GM10266 (cell line): ENCODE measurements at regions not wholly inside any gene's neighbourhood (a gene's known extent, or its start where the extent isn't known, plus 50 kb on each side); places are given as distances from the start of the nearest gene placed in this dataset.

ENCODE experiments used
- DNase-seq: peaks from one replicate; pipeline ENCODE4 v3.0.0; 2012; ENCODE audit errors: extremely low spot score
- TF ChIP-seq, protein P1 (sequence below): IDR thresholded peaks from 2 replicates; pipeline ENCODE4 v1.5.1; 2012; ENCODE audit warnings: mild to moderate bottlenecking, low read depth; ENCODE audit not compliant: control insufficient read depth, insufficient read depth; ENCODE audit errors: missing control alignments

DNA sequence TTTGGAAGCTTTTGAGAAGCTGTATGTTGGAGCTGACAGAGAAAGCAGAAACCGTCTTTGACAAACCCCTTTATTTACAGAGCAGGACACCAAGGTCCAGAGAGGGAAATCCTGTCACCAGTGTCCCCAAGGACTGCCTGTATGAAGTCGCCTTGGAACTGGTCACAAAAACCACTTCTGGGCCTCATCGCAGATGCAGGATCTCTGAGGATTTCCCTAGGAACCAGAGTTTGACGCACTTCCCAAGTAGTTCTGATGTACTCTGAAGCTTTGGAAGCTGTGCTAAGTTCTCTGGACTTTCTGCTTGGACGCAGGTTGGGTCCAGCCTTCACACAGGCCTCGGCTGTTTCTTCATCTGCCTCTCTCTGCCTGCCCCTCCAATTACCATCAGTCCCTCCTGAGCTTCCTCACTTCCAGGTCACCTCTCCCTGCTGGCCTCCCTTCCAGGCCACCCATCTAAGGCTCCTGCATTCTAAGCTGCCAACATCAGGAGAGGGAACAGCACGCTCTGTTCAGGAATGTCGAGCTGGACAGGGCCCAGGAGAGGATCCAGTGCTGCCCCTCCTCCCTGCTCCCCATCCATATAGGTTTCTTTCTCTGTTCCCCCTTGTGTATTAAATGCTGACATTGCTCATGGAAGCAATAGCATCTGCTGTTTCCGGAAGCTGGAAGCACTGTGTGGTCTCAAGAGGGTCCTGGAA, 270.8 kb downstream of the OPA1 start:
- DNase-seq = no peak
- TF ChIP-seq, protein P1, sequence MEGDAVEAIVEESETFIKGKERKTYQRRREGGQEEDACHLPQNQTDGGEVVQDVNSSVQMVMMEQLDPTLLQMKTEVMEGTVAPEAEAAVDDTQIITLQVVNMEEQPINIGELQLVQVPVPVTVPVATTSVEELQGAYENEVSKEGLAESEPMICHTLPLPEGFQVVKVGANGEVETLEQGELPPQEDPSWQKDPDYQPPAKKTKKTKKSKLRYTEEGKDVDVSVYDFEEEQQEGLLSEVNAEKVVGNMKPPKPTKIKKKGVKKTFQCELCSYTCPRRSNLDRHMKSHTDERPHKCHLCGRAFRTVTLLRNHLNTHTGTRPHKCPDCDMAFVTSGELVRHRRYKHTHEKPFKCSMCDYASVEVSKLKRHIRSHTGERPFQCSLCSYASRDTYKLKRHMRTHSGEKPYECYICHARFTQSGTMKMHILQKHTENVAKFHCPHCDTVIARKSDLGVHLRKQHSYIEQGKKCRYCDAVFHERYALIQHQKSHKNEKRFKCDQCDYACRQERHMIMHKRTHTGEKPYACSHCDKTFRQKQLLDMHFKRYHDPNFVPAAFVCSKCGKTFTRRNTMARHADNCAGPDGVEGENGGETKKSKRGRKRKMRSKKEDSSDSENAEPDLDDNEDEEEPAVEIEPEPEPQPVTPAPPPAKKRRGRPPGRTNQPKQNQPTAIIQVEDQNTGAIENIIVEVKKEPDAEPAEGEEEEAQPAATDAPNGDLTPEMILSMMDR = no peak

DNA sequence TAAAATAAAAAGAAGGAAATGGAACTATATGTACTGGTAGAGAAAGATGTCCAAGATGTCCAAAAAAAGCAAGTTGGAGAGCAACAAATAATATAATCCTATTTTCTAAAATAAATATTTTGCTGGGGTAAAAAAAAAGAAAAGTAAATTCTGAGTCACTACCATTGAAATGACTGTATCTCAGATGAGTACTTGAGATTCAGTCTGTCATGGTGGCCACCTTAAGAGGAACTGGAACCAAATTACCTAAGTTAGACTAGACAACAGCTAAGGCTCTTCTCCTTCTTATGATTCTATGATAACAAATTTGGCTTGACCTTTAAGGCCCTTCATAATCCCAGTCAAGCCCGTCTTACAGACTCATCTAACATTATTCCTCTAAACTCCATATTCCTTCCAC, 270.6 kb upstream of the HES1 start:
- TF ChIP-seq, protein P1 = no peak
- peak; percentile 79 for DNase-seq

DNA sequence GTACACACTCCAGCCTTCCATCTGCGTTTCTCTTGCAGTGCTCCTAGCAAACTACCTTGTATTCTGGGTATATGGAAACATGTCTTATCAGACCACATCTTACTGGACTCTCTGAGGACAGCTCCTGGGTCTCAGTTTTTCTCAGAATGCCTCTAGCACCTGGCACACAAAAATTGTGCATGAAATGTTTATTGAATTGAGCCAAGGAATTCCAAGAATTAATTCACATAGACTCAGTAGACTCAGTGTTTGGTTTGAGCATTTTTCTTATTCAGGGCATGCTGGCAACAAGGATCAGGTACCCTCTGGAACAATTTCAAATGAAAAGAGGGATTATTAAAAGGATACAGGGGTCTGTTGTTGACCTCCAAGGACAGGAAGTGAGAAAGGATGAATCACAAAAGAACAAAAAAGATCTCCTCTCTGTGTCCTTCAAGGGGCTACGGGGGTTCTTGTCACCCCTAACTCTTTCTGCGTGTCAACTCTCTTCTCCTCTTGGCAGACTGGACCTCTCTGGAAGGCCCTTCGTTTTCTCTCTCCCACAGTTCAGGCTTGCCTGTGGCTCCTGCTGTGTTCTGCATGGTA, 270.0 kb upstream of the HES1 start:
- DNase-seq = no peak

DNA sequence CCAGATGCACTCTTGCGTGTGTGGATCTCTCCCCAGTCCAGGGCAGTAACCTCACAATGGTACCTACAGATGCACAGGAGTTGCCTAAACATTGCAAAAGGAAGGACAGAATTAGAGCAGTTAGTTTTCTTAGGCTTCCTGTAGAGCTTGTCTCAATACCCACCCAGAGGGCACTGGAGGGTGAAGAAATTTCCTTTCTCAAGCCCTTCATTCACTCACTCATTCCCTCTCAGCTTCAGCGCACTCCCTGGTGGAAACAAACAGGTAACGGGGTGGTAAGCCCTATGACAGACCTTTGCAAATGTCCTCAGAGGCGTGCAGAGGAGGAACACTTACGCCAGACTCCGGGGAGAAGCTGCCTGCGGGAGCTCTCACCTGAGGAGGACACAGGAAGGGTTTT, 267.4 kb upstream of the HES1 start:
- DNase-seq = no peak
- TF ChIP-seq, protein P1 = no peak

More for the DNA sequence above, 270.0 kb upstream of the HES1 start:
- TF ChIP-seq, protein P1 = no peak

DNA sequence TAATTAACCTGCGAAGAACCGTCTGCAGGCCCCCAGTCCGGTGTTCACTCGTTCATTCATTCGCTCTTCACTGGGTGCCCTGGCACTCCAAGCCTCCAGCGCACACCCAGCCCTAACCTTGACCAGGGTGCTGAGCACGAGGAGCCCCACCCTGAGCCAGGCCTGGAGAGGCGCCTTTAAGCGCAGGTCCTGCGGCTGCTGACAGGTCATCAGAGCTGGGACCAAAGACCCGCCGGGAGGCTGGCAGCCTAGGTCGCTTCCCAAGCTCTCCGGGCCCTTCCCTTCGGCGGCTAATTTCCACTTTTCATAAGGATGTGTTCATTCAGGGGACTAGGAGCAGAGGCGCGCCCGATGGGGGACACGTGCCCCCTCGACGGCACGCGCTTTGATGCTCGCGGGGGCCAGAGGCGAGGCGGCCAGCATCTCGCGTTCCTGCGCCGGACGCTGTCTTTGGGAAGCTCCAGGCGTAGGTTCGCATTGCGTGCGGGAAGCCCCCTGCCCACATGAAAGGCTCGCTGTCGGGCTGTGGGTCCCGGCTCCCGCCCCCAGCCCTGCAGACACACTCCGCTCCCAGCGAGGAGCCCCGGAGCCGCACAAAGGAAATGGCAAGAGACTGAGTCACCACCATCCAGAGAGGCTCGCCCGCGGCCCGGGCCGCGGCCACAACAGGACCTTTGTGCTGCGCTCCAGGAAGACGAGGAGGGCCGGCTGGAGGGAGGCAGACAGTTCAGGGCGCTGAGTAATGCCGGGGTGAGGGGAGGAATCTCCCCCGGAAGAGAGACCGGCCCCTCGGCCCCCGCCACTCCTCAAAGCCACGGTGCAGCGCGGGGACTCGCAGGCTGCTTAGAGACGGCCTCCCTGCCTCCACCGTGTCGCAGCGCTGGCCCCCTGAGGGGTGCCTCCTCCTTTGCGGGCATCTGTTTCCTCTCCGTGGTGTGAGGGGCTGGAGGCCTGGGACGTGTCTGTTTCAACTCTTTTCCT, 266.4 kb upstream of the HES1 start:
- no peak for DNase-seq
- TF ChIP-seq, protein P1 = no peak

DNA sequence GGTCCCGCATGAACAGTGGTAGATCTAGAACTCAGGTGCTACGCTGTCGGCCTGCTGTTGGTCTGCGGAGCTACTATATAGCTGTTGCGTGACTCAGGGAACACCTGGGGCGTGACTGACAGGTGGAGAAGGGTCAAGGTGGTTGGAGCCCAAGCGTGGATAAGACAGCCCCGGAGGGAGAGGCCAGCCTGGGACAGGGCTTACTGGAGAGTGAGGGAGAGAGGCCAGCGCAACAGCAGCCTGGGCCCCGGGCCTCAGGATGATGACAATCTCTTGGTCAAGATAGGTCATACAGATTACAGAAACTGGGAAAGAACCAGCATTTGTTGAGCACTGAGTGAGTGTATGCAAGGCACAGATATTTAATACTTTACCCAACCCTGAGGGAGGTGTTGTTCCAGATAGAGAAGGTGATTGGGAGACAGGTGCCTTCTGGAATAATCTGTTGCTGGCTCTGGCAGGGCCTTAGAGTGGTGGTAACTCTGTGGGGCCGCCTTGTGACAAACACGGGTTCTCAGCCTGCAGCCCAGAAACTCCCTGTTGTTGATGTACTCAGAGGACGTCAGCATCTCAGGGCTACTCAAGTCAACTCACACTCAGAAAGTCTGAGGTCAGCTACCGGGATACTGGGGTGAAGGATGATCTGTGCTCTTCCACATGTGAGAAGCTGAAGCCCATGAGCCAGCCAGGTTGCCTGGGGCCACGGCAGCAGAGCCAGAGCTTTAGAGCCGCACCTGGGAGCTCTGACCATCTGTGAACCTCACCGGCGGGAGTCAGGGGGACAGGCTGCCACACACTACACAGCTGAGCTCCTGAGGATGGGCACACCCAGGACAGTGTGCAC, 265.4 kb upstream of the HES1 start:
- DNase-seq = no peak
- TF ChIP-seq, protein P1 = no peak
